Left ventricle myocardium superior (tissue), 1 donor: ENCODE measurements at regions not wholly inside any gene's neighbourhood (a gene's known extent, or its start where the extent isn't known, plus 50 kb on each side); places are given as distances from the start of the nearest gene placed in this dataset.
"Not testable (repeated sequence)": the region's sequence is repeated elsewhere in the genome, so short reads cannot be mapped to it uniquely, and the experiment has no call there.

Experiments
- ATAC-seq: fragments of 200-7000 bp; cut with Tn5 transposase; one replicate; pipeline ENCODE4 v1.9.1; 2020; ENCODE audit warnings: mild to moderate bottlenecking, moderate library complexity
- DNase-seq: peaks from one replicate; pipeline ENCODE4 v3.0.0-alpha.2; 2020
- intact Hi-C: fragments of 100-400 bp; cut with micrococcal nuclease; formaldehyde crosslinking; loops from one replicate; pipeline ENCODE4 v1.11.0; 2022
- donor health status: DM: no; HTN: yes; CAD: no; lungs with severe emphysema.

DNA sequence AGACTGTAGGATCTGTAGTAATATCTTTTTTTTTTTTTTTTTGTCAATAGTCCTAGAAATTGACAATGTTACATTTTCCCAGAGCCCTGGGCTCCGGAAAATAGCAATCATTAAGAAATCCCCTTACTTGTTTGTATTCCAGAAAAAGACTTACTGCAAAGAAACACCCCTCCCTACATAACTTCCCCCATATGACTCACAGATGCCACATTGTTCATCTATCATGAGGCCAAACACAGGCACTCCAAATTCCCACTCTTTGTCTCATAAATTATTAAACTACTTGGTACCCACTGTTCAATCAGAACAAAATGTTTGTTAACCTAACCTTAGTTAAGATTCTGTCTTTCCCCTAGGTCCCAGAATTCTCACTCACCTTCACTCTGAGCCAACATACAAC, 53.5 kb downstream of the TEX51 start:
- DNase-seq = no peak

DNA sequence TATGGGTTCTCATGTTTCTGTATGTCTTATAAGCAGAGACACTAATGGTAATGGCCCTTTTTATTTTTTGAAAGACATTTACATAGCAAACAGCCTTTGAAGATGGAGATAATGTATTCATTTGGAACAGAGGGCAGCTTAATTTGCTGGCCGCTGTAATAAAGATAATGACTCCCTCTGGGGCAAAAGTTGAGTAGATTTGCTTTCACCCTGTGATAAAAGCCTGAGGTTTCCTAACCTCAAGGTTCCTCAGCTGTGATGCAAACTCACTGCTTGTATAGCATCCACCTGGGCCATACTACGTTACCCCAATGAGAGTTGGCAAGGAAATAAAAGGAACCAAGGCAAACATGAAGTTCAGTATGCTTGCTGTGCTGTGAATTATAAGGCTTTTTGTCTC, 54.8 kb downstream of the TEX51 start:
- DNase-seq = no peak
- ATAC-seq = no peak
- intact Hi-C loops = no loop called here

More for the DNA sequence above, 53.5 kb downstream of the TEX51 start:
- intact Hi-C loops = no loop called here
- ATAC-seq = no peak

DNA sequence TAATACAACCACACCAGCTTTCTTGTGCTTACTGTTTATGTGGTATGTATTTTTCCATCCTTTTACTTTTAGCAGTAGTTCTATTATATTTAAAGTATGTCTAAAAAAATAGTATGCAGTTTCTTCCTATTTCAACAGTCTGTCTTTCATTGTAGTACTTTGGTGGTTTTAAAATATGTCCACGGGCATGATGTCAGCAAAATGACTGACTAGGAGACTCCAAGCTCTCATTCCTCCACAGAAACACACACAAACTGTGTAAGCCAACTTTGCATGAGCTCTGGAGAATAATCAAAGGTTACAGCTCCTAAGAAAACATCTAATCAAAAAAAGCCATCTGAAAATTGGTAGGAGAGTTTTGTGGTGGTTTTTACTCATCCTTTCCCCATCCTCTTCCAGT, 56.1 kb downstream of the TEX51 start:
- intact Hi-C loops = no loop called here
- ATAC-seq = no peak
- no peak for DNase-seq

DNA sequence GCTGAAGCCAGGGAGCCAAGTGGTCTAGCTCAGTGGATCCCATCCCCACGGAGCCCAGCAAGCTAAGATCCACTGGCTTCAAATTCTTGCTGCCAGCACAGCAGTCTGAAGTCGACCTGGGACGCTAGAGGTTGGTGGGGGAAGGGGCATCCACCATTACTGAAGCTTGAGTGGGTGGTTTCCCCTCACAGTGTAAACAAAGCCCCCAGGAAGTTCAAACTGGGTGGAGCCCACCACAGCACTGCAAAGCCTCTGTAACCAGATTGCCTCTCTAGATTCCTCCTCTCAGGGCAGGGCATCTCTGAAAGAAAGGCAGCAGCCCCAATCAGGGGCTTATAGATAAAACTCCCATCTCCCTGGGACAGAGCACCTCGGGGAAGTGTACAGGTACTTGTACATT, 58.1 kb downstream of the TEX51 start:
- DNase-seq, ATAC-seq, intact Hi-C loops: not testable (repeated sequence)

DNA sequence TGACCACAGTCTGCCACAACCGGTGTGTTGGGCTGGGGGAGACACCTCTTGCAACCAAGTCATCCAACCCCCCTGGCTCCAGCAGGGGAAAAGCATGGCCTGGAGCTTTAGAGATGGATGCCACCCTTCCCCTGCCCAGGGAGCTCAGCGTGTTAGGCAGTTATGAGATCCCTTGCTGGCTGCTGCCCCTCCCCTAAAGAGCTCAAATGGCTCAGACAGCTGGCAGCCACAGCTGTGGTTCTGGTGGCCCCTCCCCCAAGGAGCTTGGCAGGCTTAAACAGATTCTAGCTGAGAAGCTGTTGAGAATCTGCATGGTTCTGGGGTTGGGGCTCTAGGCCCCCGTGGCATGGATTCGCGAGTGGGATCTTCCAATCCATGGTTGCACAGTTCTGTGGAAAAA, 64.7 kb downstream of the TEX51 start:
- intact Hi-C loops = no loop called here
- ATAC-seq (no peak), DNase-seq (no peak)

DNA sequence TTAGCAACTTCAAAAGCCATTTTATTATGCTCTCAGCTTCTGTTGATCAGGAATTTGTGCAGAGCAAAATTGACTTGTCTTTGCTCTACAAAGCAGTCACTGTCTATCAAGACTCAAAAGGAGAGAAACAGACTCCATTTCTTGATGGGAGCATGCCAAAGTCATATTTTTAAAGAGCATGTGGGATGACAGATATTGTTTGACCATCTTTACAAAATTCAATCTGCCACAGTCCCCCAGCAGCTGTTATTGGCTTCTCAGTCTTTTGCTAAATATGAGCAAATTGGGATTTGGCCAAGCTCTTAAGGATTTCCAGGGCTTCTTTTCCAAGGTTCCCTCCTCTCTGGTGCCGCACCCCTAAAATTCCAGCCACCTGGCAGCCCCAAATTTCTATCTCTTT, 67.9 kb downstream of the TEX51 start:
- DNase-seq (no peak), ATAC-seq (no peak)
- intact Hi-C loops = no loop called here

DNA sequence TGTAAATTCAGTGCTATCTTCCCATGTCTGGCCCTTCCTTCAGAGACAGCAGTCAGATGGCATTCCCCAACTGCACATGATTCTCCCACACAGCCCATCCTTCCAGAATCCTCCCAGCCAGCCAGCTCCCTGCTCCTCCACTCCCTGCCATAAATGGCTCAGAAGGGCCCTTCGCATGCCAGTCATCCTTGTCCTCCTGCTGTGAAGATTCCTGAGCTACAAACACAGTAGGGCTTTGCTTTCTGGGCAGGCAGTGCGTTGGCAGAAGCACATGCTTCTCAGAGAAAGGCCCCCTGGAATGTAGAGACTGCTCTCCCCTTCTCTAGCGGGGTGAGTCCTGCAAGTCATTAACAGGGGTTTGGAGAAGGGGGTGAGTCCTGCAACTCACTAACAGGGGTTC, 71.9 kb downstream of the TEX51 start:
- no peak for ATAC-seq
- DNase-seq = no peak
- intact Hi-C loops = no loop called here

DNA sequence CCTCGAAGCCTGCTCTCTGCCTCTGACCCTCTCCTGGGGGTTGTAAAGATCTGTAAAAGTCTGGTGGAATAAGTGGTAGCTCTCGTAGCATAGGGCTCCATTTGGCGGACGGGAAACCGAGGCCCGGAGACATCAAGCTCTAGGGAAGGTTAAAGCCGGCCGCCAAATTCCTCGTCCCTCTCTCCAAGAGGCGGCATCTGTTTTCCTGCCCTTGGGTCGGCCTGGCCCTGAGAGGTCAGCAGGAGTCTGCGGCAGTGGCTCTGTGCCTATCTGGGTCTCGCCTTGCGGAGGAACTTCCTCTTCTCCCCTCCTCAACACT, 72.4 kb downstream of the TEX51 start:
- intact Hi-C loops = no loop called here
- DNase-seq = no peak
- ATAC-seq = no peak

DNA sequence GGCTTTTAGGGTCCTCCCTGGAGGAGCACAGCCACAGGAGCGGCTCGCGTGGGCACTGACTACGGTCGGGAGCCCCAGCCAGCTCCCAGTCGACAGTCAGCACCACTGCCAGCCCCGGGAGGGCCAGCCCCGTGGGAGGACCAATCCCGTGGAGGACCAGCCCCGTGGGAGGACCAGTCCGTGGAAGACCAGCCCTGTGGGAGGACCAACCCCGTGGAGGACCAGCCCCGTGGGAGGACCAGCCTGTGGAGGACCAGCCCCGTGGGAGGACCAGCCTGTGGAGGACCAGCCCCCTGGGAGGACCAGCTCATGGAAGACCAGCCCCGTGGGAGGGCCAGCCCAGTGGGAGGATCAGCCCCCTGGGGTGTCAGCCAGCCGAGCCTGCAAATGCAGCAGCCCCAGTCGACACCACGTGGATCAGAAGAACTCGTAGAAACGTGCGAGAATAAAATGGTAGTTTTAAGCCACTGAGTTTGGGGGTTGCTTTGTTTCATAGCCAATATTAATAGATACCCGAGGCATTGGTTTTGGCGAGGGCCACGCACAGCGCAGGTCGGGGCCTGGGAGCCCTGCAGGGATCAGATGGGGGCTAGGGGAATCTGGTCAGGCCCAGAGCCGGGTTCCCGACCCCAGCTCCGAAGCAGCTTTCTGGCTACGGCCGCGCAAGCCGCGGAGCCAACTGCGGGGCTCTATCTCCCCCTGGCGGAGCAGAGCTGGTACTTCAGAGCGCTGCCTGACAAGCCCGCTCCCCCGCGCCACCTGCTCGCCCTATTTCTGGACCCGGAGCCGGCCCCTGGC, 73.0 kb downstream of the TEX51 start:
- peak; percentile 91 for ATAC-seq
- intact Hi-C loops = no loop called here
- peak; percentile 81 for DNase-seq

DNA sequence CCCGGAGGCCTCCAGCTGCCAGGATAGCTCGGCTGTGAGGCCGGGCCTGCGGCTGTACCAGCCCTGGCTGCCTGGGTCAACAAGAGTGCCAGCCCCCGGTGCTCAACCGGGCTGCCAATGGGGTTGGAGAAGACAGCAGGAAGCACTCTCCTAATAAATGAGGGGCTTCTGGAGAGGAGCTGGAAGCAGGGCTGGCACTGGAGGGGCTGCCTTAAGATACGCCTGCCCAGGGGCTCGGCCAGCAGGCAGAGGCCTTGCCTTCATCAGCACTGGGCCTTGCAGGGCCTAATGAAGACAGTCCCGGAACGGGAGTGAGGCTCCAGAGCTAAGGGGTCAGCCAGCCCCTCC, 73.6 kb downstream of the TEX51 start:
- intact Hi-C loops = no loop called here
- no peak for ATAC-seq
- DNase-seq = no peak

DNA sequence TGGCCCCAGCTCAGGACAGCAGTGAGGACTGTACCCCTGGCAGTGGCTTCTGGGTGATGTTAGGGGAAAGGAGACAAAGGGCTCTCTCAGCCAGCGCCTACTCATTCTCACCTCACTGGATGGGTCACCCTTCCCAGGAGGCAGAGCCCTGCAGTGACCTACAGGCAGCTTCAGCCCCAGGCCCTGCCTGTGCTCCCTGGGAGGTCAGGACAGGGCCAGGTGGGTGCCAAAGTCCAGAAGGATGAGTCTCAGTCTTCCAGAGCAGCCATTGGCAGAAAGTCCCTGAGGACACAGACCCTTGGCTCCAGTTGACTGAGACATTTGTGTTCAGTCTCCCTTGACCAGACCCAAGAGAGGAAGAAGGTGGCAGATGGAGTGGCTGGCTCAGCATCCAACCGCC, 75.1 kb downstream of the TEX51 start:
- no peak for ATAC-seq
- intact Hi-C loops = no loop called here
- no peak for DNase-seq

DNA sequence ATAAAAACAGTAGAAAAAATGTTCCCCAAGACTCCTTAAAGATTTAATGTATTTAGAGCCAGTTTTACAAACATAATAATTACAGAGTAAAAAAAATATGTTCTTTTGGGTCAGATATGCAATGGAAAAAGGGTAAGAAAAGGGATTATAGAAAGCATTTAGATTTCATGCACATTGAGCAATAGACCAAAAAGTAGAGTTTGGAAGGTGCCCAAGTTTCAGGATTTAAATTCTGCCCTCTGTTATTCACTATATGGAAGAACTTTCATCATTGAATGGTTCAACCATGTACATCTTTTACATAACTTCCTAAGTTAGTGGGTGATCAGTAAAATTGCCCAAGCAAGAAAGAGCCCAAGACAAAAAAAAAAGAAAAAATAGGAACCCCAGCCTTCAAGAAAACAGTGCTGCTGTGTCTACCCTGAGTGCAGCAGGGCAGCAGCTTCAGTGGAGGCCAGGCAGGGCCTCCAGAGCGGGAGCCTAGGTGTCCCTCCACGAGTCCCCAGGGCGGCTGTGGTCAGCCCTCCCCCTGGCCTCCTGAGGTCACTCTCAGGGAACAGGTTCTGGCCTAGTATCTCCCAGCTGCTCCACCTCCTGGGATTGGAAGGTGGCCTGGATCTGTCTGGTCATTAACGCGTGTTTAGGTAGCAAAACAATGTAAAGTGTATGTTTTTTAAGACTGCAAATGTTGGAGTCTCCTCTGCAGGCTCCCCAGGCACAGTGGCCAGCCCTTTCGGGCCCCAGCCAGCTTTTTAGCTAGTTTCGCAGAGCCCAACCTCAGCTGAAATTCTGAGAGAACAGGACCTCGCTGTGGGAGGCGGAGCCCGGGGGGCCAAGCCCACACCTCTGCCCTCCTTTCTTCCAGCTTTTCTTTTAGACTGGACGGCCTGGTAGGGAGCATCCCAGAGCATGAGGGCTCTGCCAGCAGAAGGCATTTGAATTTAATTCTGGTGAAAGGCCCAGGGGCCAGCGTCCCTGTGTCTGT, 77.3 kb downstream of the TEX51 start:
- intact Hi-C loops = no loop called here
- DNase-seq = no peak
- no peak for ATAC-seq

DNA sequence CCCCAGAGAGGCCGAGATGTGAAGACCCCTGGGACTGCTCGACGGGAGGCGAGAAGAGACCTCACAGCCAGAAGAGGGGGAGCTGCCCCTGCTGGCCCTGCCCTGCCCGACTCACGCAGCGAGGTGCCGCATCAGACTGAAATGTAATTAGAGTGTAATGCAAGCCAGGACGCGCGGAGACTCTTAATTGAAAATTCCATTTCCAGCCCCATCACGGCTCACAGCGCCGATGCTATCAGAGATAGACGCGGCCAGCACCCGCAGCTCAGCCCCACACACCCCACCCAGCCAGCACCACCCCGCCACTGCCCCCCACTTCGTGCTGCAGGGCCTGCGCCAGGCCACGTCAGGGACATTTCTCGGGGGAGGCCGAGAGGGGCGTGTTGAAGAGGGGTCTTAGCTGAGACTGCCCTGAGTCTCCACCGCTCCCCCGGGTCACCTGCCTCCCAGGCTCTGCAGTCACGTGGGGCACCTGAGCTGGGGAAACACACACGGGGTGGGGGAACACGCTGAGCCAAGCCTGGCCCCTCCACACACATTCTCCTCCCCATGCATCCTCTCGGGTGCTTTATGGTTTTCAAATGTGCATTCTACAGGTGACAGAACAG, 78.1 kb downstream of the TEX51 start:
- intact Hi-C loops = no loop called here
- ATAC-seq = no peak
- DNase-seq = no peak

DNA sequence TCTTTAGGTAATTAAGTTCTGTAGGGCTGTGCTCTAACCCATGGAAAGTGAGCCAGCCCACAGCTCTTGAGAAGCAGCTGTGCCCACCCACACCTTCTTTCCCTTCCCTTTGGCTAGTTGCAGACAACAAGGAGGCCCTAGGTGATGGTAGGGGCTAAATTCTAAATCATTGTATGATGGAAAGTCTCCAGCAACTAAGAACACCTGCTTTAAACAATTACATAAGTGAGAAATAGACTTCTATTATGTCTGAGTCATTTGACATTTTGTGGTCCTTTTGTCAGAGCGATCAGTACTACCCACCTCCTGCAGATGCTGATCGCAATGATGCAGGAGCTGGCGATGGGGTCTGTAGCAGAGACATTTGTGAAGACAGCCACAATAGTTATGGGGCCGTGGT, 79.6 kb downstream of the TEX51 start:
- no peak for ATAC-seq
- DNase-seq = no peak
- intact Hi-C loops = no loop called here

DNA sequence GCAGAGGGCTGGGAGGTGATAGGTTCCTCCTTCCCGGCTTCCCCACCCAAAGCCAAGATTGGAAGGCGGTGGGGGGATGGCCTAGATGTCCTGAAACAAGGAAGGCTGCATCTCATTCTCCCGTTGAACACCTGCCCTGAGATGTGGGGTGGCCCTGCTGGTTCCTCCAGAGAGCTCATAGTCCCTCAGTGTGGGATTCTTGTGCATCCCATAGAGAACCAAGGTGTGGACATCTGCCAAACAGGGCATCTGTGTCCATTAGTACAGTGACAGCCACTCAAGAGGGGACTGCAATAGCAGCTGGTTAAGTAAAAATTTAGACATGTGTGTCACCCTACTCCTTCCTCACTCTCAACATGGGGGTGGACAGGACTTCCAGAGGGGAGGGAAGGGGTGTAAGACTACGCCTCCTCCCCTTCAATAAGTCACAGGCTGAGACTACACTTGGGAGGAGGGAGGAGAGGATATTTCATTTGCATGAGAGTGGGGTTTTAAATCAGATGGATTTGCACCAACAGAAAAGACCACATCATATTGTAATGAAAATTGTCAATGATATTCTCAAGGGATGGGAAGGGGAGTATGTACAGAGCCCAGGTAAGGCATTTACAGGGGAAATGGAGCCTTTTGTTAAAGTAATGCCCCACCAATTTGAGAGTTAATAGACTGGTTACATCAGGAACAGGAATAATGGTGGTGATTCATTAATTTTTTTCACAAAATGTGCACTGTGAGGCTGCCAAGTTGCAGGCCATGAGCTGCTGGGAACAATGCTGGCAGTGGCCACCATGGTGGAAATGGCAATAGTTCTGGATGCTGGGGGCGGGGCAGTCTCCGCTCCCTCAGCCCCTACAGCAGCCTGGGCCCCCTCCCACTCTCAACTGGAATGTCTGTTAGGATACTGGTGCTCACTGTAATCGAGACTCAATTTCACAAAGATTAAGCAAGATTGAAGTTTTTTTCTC, 80.6 kb downstream of the TEX51 start:
- ATAC-seq (no peak), DNase-seq (no peak)
- intact Hi-C loops = no loop called here

DNA sequence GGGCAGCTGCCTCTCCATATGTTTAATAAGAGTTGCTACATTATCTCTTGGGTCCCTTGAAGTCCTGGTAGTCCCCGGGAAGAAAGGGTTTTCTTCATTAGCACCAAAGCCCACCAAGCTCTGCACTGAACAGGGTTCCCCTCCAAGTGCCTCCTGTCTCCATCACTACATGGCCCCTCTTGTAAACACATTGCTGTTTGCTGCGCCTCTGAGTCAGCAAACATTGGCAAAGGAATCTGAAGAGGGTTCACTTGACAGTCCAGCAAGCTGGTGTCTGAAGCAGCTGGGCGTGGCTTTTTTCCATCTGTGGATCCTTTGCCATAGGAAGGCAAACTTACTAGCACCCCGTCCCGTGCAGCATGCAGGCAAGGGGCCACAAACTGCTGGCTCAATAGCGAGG, 82.8 kb downstream of the TEX51 start:
- DNase-seq = no peak
- no peak for ATAC-seq
- intact Hi-C loops = no loop called here

DNA sequence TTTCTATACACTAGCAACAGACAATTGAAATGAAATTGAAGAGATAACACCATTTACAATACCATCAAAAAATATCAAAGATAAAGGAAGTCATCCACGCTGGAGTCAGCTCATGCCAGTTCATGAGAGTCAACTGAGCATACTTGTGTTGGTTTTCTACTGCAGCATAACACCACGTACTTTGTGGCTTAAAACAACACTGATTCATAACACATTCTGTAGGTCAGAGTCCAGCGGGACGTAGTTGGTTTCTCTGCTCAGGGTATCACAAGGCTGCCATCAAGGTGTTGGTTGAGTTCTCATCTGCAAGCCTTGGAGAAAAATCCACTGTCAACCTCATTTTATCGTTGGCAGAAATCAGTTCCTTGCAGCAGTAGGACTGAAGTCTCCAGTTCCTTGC, 84.2 kb downstream of the TEX51 start:
- DNase-seq (no peak), ATAC-seq (no peak)
- intact Hi-C loops = no loop called here

DNA sequence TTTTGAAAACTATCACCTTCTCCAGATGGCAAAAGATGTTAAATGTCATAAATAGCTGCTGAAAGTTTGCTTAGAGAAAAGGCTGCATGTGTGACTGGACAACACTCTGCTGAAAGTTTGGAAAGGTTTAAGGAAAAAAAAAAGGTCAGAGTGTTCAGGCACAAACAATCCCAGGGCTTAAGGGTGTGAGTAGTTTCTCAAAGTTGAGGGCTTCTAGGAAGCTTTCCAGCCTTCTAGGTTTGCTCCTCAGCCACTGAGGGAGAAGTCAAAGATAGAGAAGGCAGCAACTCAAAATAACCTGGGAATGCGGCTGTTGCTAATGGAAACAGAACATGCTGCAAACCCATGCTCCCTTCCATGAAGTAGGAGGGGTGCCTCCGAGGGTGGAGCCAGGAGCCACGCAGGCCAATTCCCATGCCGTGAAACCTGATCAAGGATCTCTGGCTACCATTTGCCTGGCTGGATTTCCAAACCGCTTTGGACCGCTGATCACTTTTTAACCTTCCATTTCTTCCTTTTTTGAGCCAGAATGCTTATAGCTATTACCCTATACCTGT, 88.0 kb downstream of the TEX51 start:
- no peak for ATAC-seq
- DNase-seq = no peak
- intact Hi-C loops = no loop called here

DNA sequence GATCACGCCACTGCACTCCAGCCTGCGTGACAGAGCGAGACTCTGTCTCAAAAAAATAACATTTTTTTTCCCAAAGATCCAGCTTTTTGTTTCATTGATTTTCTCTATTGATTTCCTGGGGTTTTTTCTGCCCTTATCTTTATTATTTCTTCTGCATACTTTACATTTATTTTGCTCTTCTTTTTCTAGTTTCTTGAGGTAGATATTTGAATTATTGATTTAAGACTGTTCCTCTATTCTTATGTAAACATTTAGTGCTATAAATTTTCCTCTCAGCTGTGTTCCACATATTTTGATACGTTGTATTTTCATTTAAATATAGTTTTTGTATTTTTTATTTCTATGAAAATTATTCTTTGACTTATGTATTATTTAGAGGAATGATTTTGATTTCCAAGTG, 89.8 kb downstream of the TEX51 start:
- intact Hi-C loops = no loop called here
- no peak for DNase-seq

More for the DNA sequence above, 89.8 kb downstream of the TEX51 start:
- ATAC-seq = no peak
